MM.1S (cell line): ENCODE measurements at regions not wholly inside any gene's neighbourhood (a gene's known extent, or its start where the extent isn't known, plus 50 kb on each side); places are given as distances from the start of the nearest gene placed in this dataset.

Experiments
- CTCF ChIP-seq: fragments of 300-600 bp; sonication (generic); IDR thresholded peaks from 2 replicates; pipeline ENCODE4 v1.5.1; 2016; ENCODE audit warnings: antibody characterized with exemption, low read length, mixed read lengths
- EZH2 ChIP-seq: fragments of 300-600 bp; sonication (generic); optimal IDR thresholded peaks from 2 replicates; pipeline ENCODE3; 2017; ENCODE audit warnings: low read depth, mild to moderate bottlenecking, antibody characterized with exemption, low read length, mixed read lengths
- EZH2phosphoT487 ChIP-seq: fragments of 300-600 bp; sonication (generic); IDR thresholded peaks from 2 replicates; pipeline ENCODE4 v1.6.1; 2018; ENCODE audit warnings: antibody characterized with exemption, low read length

- TF ChIP-seq CTCF (no peak), EZH2 (no peak), EZH2phosphoT487 (no peak)
Observed at GRCh38 chrX:27391623-27392022, 71.5 kb downstream of the PPP4R3C start.
